ENCODE measurements at regions not wholly inside any gene's neighbourhood (a gene's known extent, or its start where the extent isn't known, plus 50 kb on each side); places are given as distances from the start of the nearest gene placed in this dataset.
"Not testable (repeated sequence)": the region's sequence is repeated elsewhere in the genome, so short reads cannot be mapped to it uniquely, and the experiment has no call there.

GRCh38 chr17:27066315-27066714 lies 227.6 kb upstream of the WSB1 start:
- DNase-seq = no peak

GRCh38 chr17:27069842-27070508 lies 223.9 kb upstream of the WSB1 start:
- no peak for DNase-seq

- DNase-seq = no peak
Observed at GRCh38 chr17:27070836-27071235, 223.1 kb upstream of the WSB1 start.

GRCh38 chr17:27072885-27073284 lies 221.0 kb upstream of the WSB1 start:
- no peak for DNase-seq

- DNase-seq = no peak
Observed at GRCh38 chr17:27076814-27077213, 217.1 kb upstream of the WSB1 start.

- DNase-seq = no peak
Observed at GRCh38 chr17:27078296-27078695, 215.6 kb upstream of the WSB1 start.

GRCh38 chr17:27079660-27080059 lies 214.3 kb upstream of the WSB1 start:
- no peak for DNase-seq

- DNase-seq = no peak
Observed at GRCh38 chr17:27081002-27081638, 212.8 kb upstream of the WSB1 start.

- no peak for DNase-seq
Observed at GRCh38 chr17:27082023-27082774, 211.7 kb upstream of the WSB1 start.

- no peak for DNase-seq
Observed at GRCh38 chr17:27082775-27083154, 211.1 kb upstream of the WSB1 start.

- no peak for DNase-seq
Observed at GRCh38 chr17:27083408-27084185, 210.3 kb upstream of the WSB1 start.

- DNase-seq = no peak
Observed at GRCh38 chr17:27085517-27085916, 208.4 kb upstream of the WSB1 start.

GRCh38 chr17:27086526-27086925 lies 207.4 kb upstream of the WSB1 start:
- DNase-seq = no peak

- no peak for DNase-seq
Observed at GRCh38 chr17:27087935-27088766, 205.8 kb upstream of the WSB1 start.

GRCh38 chr17:27088767-27089078 lies 205.2 kb upstream of the WSB1 start:
- no peak for DNase-seq

- not testable (repeated sequence) for DNase-seq
Observed at GRCh38 chr17:27089079-27089928, 204.6 kb upstream of the WSB1 start.

GRCh38 chr17:27089929-27090247 lies 204.0 kb upstream of the WSB1 start:
- DNase-seq = no peak

- DNase-seq = not testable (repeated sequence)
Observed at GRCh38 chr17:27090450-27091042, 203.4 kb upstream of the WSB1 start.

GRCh38 chr17:27091043-27091497 lies 202.8 kb upstream of the WSB1 start:
- no peak for DNase-seq

- not testable (repeated sequence) for DNase-seq
Observed at GRCh38 chr17:27094179-27094578, 199.7 kb upstream of the WSB1 start.

- DNase-seq = not testable (repeated sequence)
Observed at GRCh38 chr17:27095821-27096220, 198.1 kb upstream of the WSB1 start.

Data from activated CD4-positive, alpha-beta T cell treated with anti-CD3 and anti-CD28 coated beads for 48 hours (primary cell).